K562 (cell line): ENCODE measurements at regions not wholly inside any gene's neighbourhood (a gene's known extent, or its start where the extent isn't known, plus 50 kb on each side); places are given as distances from the start of the nearest gene placed in this dataset.

ENCODE experiments used
- ATAC-seq: fragments of 200-7000 bp; cut with Tn5 transposase; 3 replicates; pipeline ENCODE4 v1.9.1; 2020; ENCODE audit warnings: moderate library complexity
- BruUV-seq: library from RNA; stranded (reverse); fragments of 400-500 nt; replicated peaks from 2 replicates; lab custom pipeline; 2021; lab: Mats Ljungman, UMichigan
- CTCF ChIA-PET: fragments of 300-600 bp; formaldehyde crosslinking; extraction: SDS; loops from one replicate; lab custom pipeline; 2021; ENCODE audit warnings: low intra/inter-chr PET ratio; lab: Yijun Ruan, JAX
- POLR2A ChIA-PET: fragments of 300-600, 350-650 bp; sonication (Branson Sonifier 250); formaldehyde crosslinking; extraction: SDS; loops from one replicate; lab custom pipeline; 2021; ENCODE audit warnings: antibody characterized with exemption, inconsistent platforms; lab: Yijun Ruan, JAX
- DNase-seq, 4 experiments: peaks; one replicate each; pipeline versions ENCODE4 v3.0.0 to v3.0.0-alpha.2; 2011 to 2018; ENCODE audit warnings: low spot score in 3 of 4, mixed read lengths in 3 of 4; ENCODE audit errors: extremely low read depth in 1 of 4
- FAIRE-seq: peaks from 2 replicates; lab custom pipeline; 2011; peaks lifted over from hg19 to GRCh38; lab: Jason Lieb, UNC
- H2AFZ ChIP-seq: 2 replicates; pipeline ENCODE4 v1.6.0; 2011; ENCODE audit warnings: low read depth, low read length, control low read depth, inconsistent platforms
- H3K27ac ChIP-seq: fragments of 200-600 bp; 3 replicates; pipeline ENCODE4 v1.8.0; 2011; ENCODE audit warnings: low read depth, mild to moderate bottlenecking, control low read depth, inconsistent platforms, low read length, moderate library complexity, mixed read lengths; ENCODE audit errors: extremely low read depth
- H3K27me3 ChIP-seq, 2 experiments: fragments of 300-600 bp in 1 of 2; 2 replicates in 1 of 2; 3 replicates in 1 of 2; pipeline versions ENCODE4 v1.6.0 to v1.8.0; 2011; ENCODE audit warnings: inconsistent platforms in 2 of 2, low read length in 2 of 2, mild to moderate bottlenecking in 1 of 2, mixed read lengths in 1 of 2, moderate library complexity in 1 of 2; ENCODE audit not compliant: control insufficient read depth in 2 of 2, insufficient read depth in 2 of 2
- H3K36me3 ChIP-seq: fragments of 300-600 bp; 3 replicates; pipeline ENCODE4 v1.8.0; 2011; ENCODE audit warnings: mild to moderate bottlenecking, low read length, inconsistent platforms; ENCODE audit not compliant: control insufficient read depth, insufficient read depth
- H3K4me1 ChIP-seq, 2 experiments: fragments of 200-600 bp in 1 of 2; replicated peaks in 1 of 2; 2 replicates in 1 of 2; 3 replicates in 1 of 2; pipeline versions ENCODE4 v1.5.1 to v1.8.0; 2011; ENCODE audit warnings: inconsistent platforms in 2 of 2, low read length in 2 of 2, mild to moderate bottlenecking in 1 of 2, mixed read lengths in 1 of 2, moderate library complexity in 1 of 2; ENCODE audit not compliant: control insufficient read depth in 2 of 2, insufficient read depth in 2 of 2
- H3K4me2 ChIP-seq: 2 replicates; pipeline ENCODE4 v1.6.1; 2011; ENCODE audit warnings: low read length, control low read depth, inconsistent platforms, mixed read lengths; ENCODE audit not compliant: insufficient read depth
- H3K4me3 ChIP-seq: fragments of 200-600 bp; sonication (generic), shearing (Covaris generic); 2 replicates; pipeline ENCODE4 v1.5.1; 2016; ENCODE audit warnings: control low read depth, inconsistent platforms
- H3K79me2 ChIP-seq: fragments of 200-600 bp; 3 replicates; pipeline ENCODE4 v1.8.0; 2011; ENCODE audit warnings: low read length, inconsistent platforms; ENCODE audit not compliant: control insufficient read depth, insufficient read depth
- H3K9ac ChIP-seq, 2 experiments: 2 replicates each; pipeline versions ENCODE4 v1.6.0 to v1.6.1; 2011; ENCODE audit warnings: low read depth in 2 of 2, low read length in 2 of 2, control low read depth in 1 of 2, inconsistent platforms in 1 of 2, mild to moderate bottlenecking in 1 of 2, mixed read lengths in 1 of 2; ENCODE audit not compliant: insufficient read depth in 1 of 2
- H3K9me1 ChIP-seq: one replicate; pipeline ENCODE4 v1.6.0; 2011; ENCODE audit warnings: inconsistent platforms, mild to moderate bottlenecking, low read length, moderate library complexity; ENCODE audit not compliant: control insufficient read depth, insufficient read depth
- H3K9me3 ChIP-seq: replicated peaks from 2 replicates; pipeline ENCODE4 v1.5.1; 2011; ENCODE audit warnings: low read depth, low read length, inconsistent platforms; ENCODE audit not compliant: control insufficient read depth, insufficient read depth
- H4K20me1 ChIP-seq: replicated peaks from 2 replicates; pipeline ENCODE4 v1.6.1; 2011; ENCODE audit warnings: low read length, inconsistent platforms, mixed read lengths; ENCODE audit not compliant: control insufficient read depth, insufficient read depth
- FOXP4 ChIP-seq: sonication (generic); formaldehyde crosslinking; IDR thresholded peaks from 2 replicates; pipeline ENCODE4 v1.8.0; 2022; ENCODE audit warnings: mild to moderate bottlenecking, missing genetic modification reagents, borderline replicate concordance
- MGA ChIP-seq: fragments of 450-650 bp; IDR thresholded peaks from 2 replicates; pipeline ENCODE4 v1.6.1; 2016; ENCODE audit warnings: mild to moderate bottlenecking, moderate library complexity
- RBM14 ChIP-seq: fragments of 200-400 bp; formaldehyde crosslinking; IDR thresholded peaks from 2 replicates; pipeline ENCODE4 v1.6.1; 2018; ENCODE audit warnings: low read depth, mild to moderate bottlenecking, low read length, moderate library complexity, borderline replicate concordance; ENCODE audit not compliant: insufficient read depth
- SFPQ ChIP-seq: fragments of 200-400 bp; formaldehyde crosslinking; IDR thresholded peaks from 2 replicates; pipeline ENCODE4 v1.6.1; 2017; ENCODE audit warnings: mild to moderate bottlenecking, low read depth, low read length, moderate library complexity
- SNAPC5 ChIP-seq: fragments of 250-450 bp; sonication (Bioruptor Pico); IDR thresholded peaks from 2 replicates; pipeline ENCODE4 v1.8.0; 2021; ENCODE audit warnings: moderate library complexity, mild to moderate bottlenecking, inconsistent platforms
- WGBS: fragments of 100-300 bp; shearing (Covaris generic); methylation state at CpG from one replicate; pipeline ENCODE4 v1.1.6; 2016; ENCODE audit warnings: low coverage, mixed read lengths; ENCODE audit not compliant: insufficient coverage; ENCODE audit errors: missing lambda C conversion rate; 5-methylcytosine and 5-hydroxymethylcytosine counted together
- in situ Hi-C: fragments of 300-500 bp; cut with MboI; formaldehyde crosslinking; loops from 4 replicates; pipeline ENCODE4 v1.15.0; 2018; ENCODE audit warnings: inconsistent platforms, mixed read lengths
- intact Hi-C: fragments of 100-400 bp; cut with micrococcal nuclease; formaldehyde crosslinking; loops from 2 replicates; pipeline ENCODE4 v1.14.2; 2022

GRCh38 chr4:153044036-153044435, 107.9 kb downstream of the FHDC1 start:
- no peak for FAIRE-seq
- H3K27me3 ChIP-seq: peaks cover 3 to 15% of the 10 kb centered on the region in 2 experiments; a peak in 3 of 5 replicates
- BruUV-seq: no TSS peak
- TF ChIP-seq RBM14 (no peak), MGA (no peak), SFPQ (no peak), SNAPC5 (CRISPR knock-in tag) (no peak), FOXP4 (CRISPR knock-in tag) (no peak)

More at GRCh38 chr4:153044036-153044435, 107.9 kb downstream of the FHDC1 start:
- no peak overlapping the region for H2AFZ ChIP-seq
- H3K36me3 ChIP-seq: no peaks in the 10 kb centered on the region
- ATAC-seq (no peak), DNase-seq (no peak)
- no peaks in the 10 kb centered on the region for H3K79me2 ChIP-seq
- H3K4me3 ChIP-seq: no peak overlapping the region
- no peaks in the 10 kb centered on the region for H3K4me1 ChIP-seq
- H3K27ac ChIP-seq: no peak overlapping the region
- CTCF ChIA-PET: no interaction called here
- H3K9ac ChIP-seq: no peak overlapping the region
- H3K9me1 ChIP-seq: no peaks in the 10 kb centered on the region
- POLR2A ChIA-PET: no interaction called here
- 0 out of 2 replicates have a peak, but pooled peaks cover 3% of the 10 kb centered on the region for H3K9me3 ChIP-seq
- intact Hi-C loops: no loop called here
- in situ Hi-C loops: no loop called here
- H4K20me1 ChIP-seq: no peaks in the 10 kb centered on the region
- no peak overlapping the region for H3K4me2 ChIP-seq
- WGBS: 0% methylated on average over 1 of the region's 1 CpG
